ENCODE measurements at regions not wholly inside any gene's neighbourhood (a gene's known extent, or its start where the extent isn't known, plus 50 kb on each side); places are given as distances from the start of the nearest gene placed in this dataset.
"Not testable (repeated sequence)": the region's sequence is repeated elsewhere in the genome, so short reads cannot be mapped to it uniquely, and the experiment has no call there.

DNA sequence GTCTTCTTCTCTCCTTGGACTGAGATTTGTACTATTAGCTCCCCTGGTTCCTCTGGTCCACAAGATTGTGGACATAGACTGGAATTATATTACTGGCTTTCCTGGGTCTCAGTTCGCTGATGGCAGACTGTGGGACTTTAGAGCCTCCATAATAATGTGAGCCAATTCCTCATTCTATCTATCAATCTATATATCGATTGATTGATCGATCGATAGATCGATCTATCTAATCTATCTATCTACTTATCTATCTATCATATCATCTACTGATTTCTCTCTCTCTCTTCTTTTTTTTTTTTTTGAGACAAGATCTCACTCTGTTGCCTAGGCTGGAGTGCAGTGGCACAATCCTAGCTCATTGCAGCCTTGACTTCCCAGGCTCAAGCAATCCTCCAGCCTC lies 51.5 kb upstream of the DDR1 start:
- DNase-seq (ENCODE audit: low read depth, low spot score), result no peak
- in situ Hi-C loops (cut with HindIII; ENCODE audit: low pct_unique_long_range_greater_than_20kb, low sequenced_read_pairs), result no loop called here

DNA sequence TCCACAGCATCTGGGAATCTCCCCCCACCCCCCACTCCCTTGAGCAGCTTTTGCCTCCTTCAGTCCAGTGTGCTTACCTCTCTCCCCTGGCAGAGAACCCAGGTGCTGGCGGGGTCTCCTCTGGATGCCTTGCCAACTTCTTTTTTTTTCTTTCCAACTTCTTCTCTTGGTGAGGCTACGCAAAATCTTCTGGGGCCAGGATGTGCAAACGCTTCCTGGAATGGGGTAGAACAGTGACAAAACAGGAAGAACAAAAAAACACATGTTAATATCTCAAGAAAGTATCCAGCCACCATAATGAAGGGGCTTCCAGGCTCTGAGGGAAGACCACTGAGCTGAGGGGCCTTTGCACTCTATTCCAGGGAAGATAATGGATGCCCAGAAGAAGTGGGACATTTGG lies 53.9 kb upstream of the DDR1 start:
- in situ Hi-C loops (cut with HindIII; ENCODE audit: low pct_unique_long_range_greater_than_20kb, low sequenced_read_pairs), result no loop called here
- no peak for DNase-seq (ENCODE audit: low read depth, low spot score)

- DNase-seq (ENCODE audit: low read depth, low spot score), result peak; percentile 73
- in situ Hi-C loops (cut with HindIII; ENCODE audit: low pct_unique_long_range_greater_than_20kb, low sequenced_read_pairs), result no loop called here
These were observed 54.6 kb upstream of the DDR1 start for GRCh38 chr6:30829639-30830255.

DNA sequence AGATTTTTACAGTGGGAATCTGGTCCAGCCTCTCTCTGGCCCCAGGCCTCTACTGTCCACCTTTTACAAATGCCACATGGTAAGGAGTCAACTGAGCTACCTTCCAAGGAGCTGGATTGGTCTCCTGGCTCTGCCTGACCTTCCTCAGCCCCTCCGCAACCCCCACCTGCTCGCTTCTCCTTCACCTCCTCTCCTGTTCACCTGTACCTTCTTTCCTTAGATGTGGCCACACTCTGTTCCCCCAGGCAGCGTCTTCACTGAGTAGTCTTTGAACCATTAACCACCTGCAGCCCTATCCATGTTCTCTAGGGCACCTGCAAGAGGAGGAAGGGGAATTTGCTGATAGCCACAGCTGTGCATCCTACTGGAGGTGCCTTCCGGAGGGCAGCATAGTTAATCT lies 55.3 kb upstream of the DDR1 start:
- DNase-seq (ENCODE audit: low read depth, low spot score), result no peak
- in situ Hi-C loops (cut with HindIII; ENCODE audit: low pct_unique_long_range_greater_than_20kb, low sequenced_read_pairs), result no loop called here

GRCh38 chr6:30828027-30828962 lies 56.0 kb upstream of the DDR1 start:
- in situ Hi-C loops (cut with HindIII; ENCODE audit: low pct_unique_long_range_greater_than_20kb, low sequenced_read_pairs), result no loop called here
- peak; percentile 88 for DNase-seq (ENCODE audit: low read depth, low spot score)

- no peak for DNase-seq (ENCODE audit: low read depth, low spot score)
- in situ Hi-C loops (cut with HindIII; ENCODE audit: low pct_unique_long_range_greater_than_20kb, low sequenced_read_pairs), result no loop called here
These were observed 57.4 kb upstream of the DDR1 start for GRCh38 chr6:30826961-30827342.

DNA sequence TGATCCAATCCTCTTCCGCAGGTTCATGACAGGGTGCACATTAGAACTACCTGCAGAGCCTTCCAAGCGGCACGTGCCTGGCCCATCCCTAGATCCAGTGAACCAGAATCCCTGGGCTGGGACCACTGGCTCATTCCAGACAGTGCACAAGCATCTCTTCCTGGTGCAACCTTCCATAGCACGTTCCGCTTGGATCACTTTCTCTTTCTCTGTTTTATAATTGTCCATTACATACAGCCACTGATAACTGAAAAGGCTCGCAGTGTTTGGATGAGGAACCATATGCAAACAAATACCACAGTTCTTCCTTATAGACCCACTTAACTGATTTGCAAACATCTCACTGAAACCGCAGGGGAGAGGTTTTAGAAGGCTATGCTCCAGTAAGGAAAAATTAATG lies 59.6 kb upstream of the DDR1 start:
- DNase-seq (ENCODE audit: low read depth, low spot score), result no peak
- in situ Hi-C loops (cut with HindIII; ENCODE audit: low pct_unique_long_range_greater_than_20kb, low sequenced_read_pairs), result no loop called here

- in situ Hi-C loops (cut with HindIII; ENCODE audit: low pct_unique_long_range_greater_than_20kb, low sequenced_read_pairs), result no loop called here
- no peak for DNase-seq (ENCODE audit: low read depth, low spot score)
These were observed 60.8 kb upstream of the DDR1 start for GRCh38 chr6:30823534-30823865.

- DNase-seq (ENCODE audit: low read depth, low spot score), result peak; percentile 72
- in situ Hi-C loops (cut with HindIII; ENCODE audit: low pct_unique_long_range_greater_than_20kb, low sequenced_read_pairs), result no loop called here
These were observed 62.2 kb upstream of the DDR1 start for GRCh38 chr6:30821862-30822784.

- DNase-seq (ENCODE audit: low read depth, low spot score), result peak; percentile 44
- in situ Hi-C loops (cut with HindIII; ENCODE audit: low pct_unique_long_range_greater_than_20kb, low sequenced_read_pairs), result no loop called here
These were observed 64.1 kb upstream of the DDR1 start for GRCh38 chr6:30820193-30820592.

- in situ Hi-C loops (cut with HindIII; ENCODE audit: low pct_unique_long_range_greater_than_20kb, low sequenced_read_pairs), result no loop called here
- no peak for DNase-seq (ENCODE audit: low read depth, low spot score)
These were observed 64.9 kb upstream of the DDR1 start for GRCh38 chr6:30819297-30819917.

GRCh38 chr6:30818391-30818841 lies 65.9 kb upstream of the DDR1 start:
- in situ Hi-C loops (cut with HindIII; ENCODE audit: low pct_unique_long_range_greater_than_20kb, low sequenced_read_pairs), result no loop called here
- DNase-seq (ENCODE audit: low read depth, low spot score), result peak; percentile 48

GRCh38 chr6:30816791-30817739 lies 67.3 kb upstream of the DDR1 start:
- in situ Hi-C loops (cut with HindIII; ENCODE audit: low pct_unique_long_range_greater_than_20kb, low sequenced_read_pairs), result no loop called here
- DNase-seq (ENCODE audit: low read depth, low spot score), result no peak

- in situ Hi-C loops (cut with HindIII; ENCODE audit: low pct_unique_long_range_greater_than_20kb, low sequenced_read_pairs); DNase-seq (ENCODE audit: low read depth, low spot score): not testable (repeated sequence)
These were observed 68.0 kb upstream of the DDR1 start for GRCh38 chr6:30816296-30816695.

DNA sequence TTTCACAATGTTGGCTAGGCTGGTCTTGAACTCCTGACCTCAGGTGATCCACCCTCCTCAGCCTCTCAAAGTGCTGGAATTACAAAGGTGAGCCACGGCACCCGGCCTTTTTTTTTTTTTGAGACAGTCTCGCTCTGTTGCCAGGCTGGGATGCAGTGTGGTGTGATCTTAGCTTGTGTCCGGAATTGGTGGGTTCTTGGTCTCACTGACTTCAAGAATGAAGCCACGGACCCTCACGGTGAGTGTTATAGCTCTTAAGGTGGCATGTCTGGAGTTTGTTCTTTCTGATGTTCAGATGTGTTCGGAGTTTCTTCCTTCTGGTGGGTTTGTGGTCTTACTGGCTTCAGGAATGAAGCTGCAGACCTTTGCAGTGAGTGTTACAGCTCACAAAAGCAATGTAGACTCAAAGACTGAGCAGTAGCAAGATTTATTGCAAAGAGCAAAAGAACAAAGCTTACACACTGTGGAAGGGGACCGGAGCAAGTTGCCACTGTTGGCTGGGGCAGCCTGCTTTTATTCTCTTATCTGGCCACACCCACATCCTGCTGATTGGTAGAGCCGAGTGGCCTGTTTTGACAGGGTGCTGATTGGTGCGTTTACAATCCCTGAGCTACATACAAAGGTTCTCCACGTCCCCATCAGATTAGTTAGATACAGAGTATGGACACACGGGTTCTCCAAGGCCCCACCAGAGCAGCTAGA lies 69.1 kb upstream of the DDR1 start:
- DNase-seq (ENCODE audit: low read depth, low spot score); in situ Hi-C loops (cut with HindIII; ENCODE audit: low pct_unique_long_range_greater_than_20kb, low sequenced_read_pairs): not testable (repeated sequence)

Measured in SK-MEL-5 (cell line).